GM23338 (cell line): ENCODE measurements at regions not wholly inside any gene's neighbourhood (a gene's known extent, or its start where the extent isn't known, plus 50 kb on each side); places are given as distances from the start of the nearest gene placed in this dataset.

ENCODE experiments used
- ATAC-seq: fragments of 200-7000 bp; cut with Tn5 transposase; 3 replicates; pipeline ENCODE4 v1.9.1; 2020
- DNase-seq: peaks from one replicate; pipeline ENCODE4 v3.0.0-alpha.2; 2015; ENCODE audit warnings: low spot score
- H2AFZ ChIP-seq: fragments of 200-600 bp; sonication (generic); 2 replicates; pipeline ENCODE4 v1.8.0; 2016; ENCODE audit warnings: antibody characterized with exemption, mild to moderate bottlenecking, moderate library complexity
- H3F3A ChIP-seq: fragments of 200-600 bp; sonication (generic); replicated peaks from 2 replicates; pipeline ENCODE4 v1.8.0; 2017; ENCODE audit warnings: antibody characterized with exemption, mixed run types, low read depth
- H3K27ac ChIP-seq: fragments of 200-600 bp; sonication (generic); 2 replicates; pipeline ENCODE4 v1.6.1; 2016; ENCODE audit warnings: low read depth
- H3K27me3 ChIP-seq: fragments of 200-600 bp; sonication (generic); 2 replicates; pipeline ENCODE4 v1.8.0; 2016; ENCODE audit warnings: mild to moderate bottlenecking, mixed run types, moderate library complexity; ENCODE audit not compliant: insufficient read depth
- H3K36me3 ChIP-seq: fragments of 200-600 bp; sonication (generic); 2 replicates; pipeline ENCODE4 v1.8.0; 2016; ENCODE audit warnings: mild to moderate bottlenecking; ENCODE audit not compliant: insufficient read depth
- H3K4me1 ChIP-seq: fragments of 200-600 bp; sonication (generic); 2 replicates; pipeline ENCODE4 v1.8.0; 2016; ENCODE audit warnings: mild to moderate bottlenecking, moderate library complexity; ENCODE audit not compliant: insufficient read depth
- H3K4me2 ChIP-seq: fragments of 200-600 bp; sonication (generic); 2 replicates; pipeline ENCODE4 v1.7.1; 2017; ENCODE audit warnings: mixed run types
- H3K4me3 ChIP-seq: fragments of 200-600 bp; sonication (generic); 2 replicates; pipeline ENCODE4 v1.6.1; 2016; ENCODE audit warnings: mixed run types
- H3K79me2 ChIP-seq: fragments of 200-600 bp; sonication (generic); replicated peaks from 2 replicates; pipeline ENCODE4 v1.8.0; 2017; ENCODE audit warnings: mild to moderate bottlenecking; ENCODE audit not compliant: insufficient read depth
- H3K9me2 ChIP-seq: fragments of 200-600 bp; sonication (generic); 2 replicates; pipeline ENCODE4 v1.8.0; 2017; ENCODE audit not compliant: insufficient read depth
- H4K20me1 ChIP-seq: fragments of 200-600 bp; sonication (generic); replicated peaks from 2 replicates; pipeline ENCODE4 v1.8.0; 2017; ENCODE audit warnings: mild to moderate bottlenecking; ENCODE audit not compliant: insufficient read depth
- H3K27ac Mint-ChIP-seq: 2 replicates; pipeline ENCODE4 v1.8.0; 2020; ENCODE audit warnings: inconsistent platforms, mild to moderate bottlenecking, moderate library complexity, mixed read lengths
- H3K27me3 Mint-ChIP-seq: 3 replicates; pipeline ENCODE4 v1.8.0; 2022; ENCODE audit warnings: low read depth, mild to moderate bottlenecking, moderate library complexity, mixed read lengths, inconsistent platforms; ENCODE audit not compliant: insufficient read depth, poor library complexity
- H3K36me3 Mint-ChIP-seq: 3 replicates; pipeline ENCODE4 v1.8.0; 2021; ENCODE audit warnings: low read depth, mild to moderate bottlenecking, inconsistent platforms, moderate library complexity, mixed read lengths
- H3K4me1 Mint-ChIP-seq: 3 replicates; pipeline ENCODE4 v1.8.0; 2020; ENCODE audit warnings: mild to moderate bottlenecking, inconsistent platforms, mixed read lengths
- H3K4me3 Mint-ChIP-seq: 3 replicates; pipeline ENCODE4 v1.8.0; 2021; ENCODE audit warnings: moderate library complexity, mild to moderate bottlenecking, inconsistent platforms, mixed read lengths
- H3K9me3 Mint-ChIP-seq: 3 replicates; pipeline ENCODE4 v1.8.0; 2020; ENCODE audit warnings: moderate library complexity, mild to moderate bottlenecking, inconsistent platforms, mixed read lengths
- CREB1 ChIP-seq: fragments of 250-450 bp; sonication (Bioruptor Pico); IDR thresholded peaks from 2 replicates; pipeline ENCODE4 v1.5.0; 2020; ENCODE audit warnings: low read depth, mild to moderate bottlenecking, moderate library complexity
- EZH2phosphoT487 ChIP-seq: fragments of 200-600 bp; sonication (generic); IDR thresholded peaks from one replicate; pipeline ENCODE4 v1.8.1; 2018; ENCODE audit warnings: antibody characterized with exemption; ENCODE audit not compliant: unreplicated experiment
- NANOG ChIP-seq: IDR thresholded peaks from 2 replicates; pipeline ENCODE4 v1.6.1; 2016; ENCODE audit warnings: antibody characterized with exemption, borderline replicate concordance
- POLR2AphosphoS5 ChIP-seq: IDR thresholded peaks from 2 replicates; pipeline ENCODE4 v1.6.1; 2016; ENCODE audit warnings: antibody characterized with exemption, low read depth
- STAT1 ChIP-seq: IDR thresholded peaks from one replicate; pipeline ENCODE4 v1.6.1; 2016; ENCODE audit warnings: antibody characterized with exemption; ENCODE audit not compliant: unreplicated experiment
- ZNF114 ChIP-seq: fragments of 250-450 bp; sonication (Bioruptor Pico); IDR thresholded peaks from 2 replicates; pipeline ENCODE4 v1.5.0; 2020; ENCODE audit warnings: mild to moderate bottlenecking, moderate library complexity
- TF ChIP-seq, protein P1 (sequence below): IDR thresholded peaks from 2 replicates; pipeline ENCODE4 v1.6.1; 2016; ENCODE audit warnings: antibody characterized with exemption

DNA sequence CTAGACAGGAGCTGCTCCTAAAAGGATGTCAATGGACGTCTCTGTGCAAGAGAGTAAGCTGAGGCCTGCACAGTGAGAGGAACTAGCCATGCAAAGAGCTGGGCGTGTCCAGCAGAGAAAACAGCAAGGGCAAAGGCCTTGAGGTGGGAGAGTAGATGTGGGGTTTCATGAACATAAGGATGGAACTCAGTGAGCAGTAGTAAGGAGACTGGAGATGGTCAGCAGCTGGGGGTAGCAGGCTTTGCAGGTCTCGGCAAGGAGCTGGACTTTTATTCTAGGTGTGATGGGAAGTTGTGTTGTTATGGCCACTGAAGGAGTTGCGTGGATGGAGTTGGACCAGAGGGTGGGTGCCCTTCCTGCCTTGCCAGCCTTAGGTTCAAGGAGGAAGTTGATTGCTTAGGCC, 90.7 kb upstream of the SIRPA start (continued):
- TF ChIP-seq NANOG = no peak

DNA sequence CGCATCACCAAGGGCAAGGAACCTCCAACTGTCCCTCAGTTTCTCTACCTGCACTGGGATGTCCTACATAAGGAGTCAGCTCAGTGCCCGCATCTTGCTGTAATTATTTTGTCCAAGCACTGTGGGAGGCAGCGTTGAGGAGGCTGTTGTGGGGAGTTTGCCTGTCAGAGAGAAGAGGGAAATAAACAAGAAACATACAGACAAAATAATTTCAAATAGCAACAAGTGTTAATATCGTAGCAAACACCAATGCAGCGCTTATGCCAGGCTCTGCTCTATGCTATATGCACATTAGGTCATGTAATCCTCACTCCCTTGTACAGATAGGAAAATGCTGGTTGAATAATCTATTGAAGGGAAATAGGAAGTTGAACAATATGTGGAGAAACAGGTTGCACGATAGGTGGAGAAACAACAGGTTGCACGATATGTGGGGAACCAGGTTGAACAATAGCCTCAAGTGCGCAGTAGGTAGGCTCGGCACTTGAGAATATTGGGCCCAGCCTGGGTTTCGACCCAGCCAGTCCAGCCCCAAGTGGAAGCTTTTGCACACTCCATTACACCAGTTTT, 91.2 kb upstream of the SIRPA start:
- H3K4me3 ChIP-seq = peak overlapping the region; percentile 63
- Mint-ChIP-seq H3K27ac (no peak overlapping the region), H3K9me3 (no peaks in the 10 kb centered on the region), H3K4me1 (peaks cover 45% of the 10 kb centered on the region), H3K36me3 (peaks cover 4% of the 10 kb centered on the region; the same call in 1 of the 3 replicates), H3K4me3 (peak overlapping the region; percentile 70), H3K27me3 (peaks cover 32% of the 10 kb centered on the region)
- no peaks in the 10 kb centered on the region for H3K36me3 ChIP-seq
- peaks cover 8% of the 10 kb centered on the region; the same call in 1 of the 2 replicates for H3F3A ChIP-seq
- H4K20me1 ChIP-seq = no peaks in the 10 kb centered on the region
- ATAC-seq (no peak), DNase-seq (no peak)
- H3K79me2 ChIP-seq = no peaks in the 10 kb centered on the region
- peaks cover 24% of the 10 kb centered on the region for H3K4me1 ChIP-seq
- H2AFZ ChIP-seq = peak overlapping the region; percentile 97
- H3K4me2 ChIP-seq = peak overlapping the region; percentile 90
- no peaks in the 10 kb centered on the region for H3K9me2 ChIP-seq
- TF ChIP-seq ZNF114 (CRISPR knock-in tag) = no peak
- no peak overlapping the region for H3K27ac ChIP-seq
- H3K27me3 ChIP-seq = peaks cover 43% of the 10 kb centered on the region

DNA sequence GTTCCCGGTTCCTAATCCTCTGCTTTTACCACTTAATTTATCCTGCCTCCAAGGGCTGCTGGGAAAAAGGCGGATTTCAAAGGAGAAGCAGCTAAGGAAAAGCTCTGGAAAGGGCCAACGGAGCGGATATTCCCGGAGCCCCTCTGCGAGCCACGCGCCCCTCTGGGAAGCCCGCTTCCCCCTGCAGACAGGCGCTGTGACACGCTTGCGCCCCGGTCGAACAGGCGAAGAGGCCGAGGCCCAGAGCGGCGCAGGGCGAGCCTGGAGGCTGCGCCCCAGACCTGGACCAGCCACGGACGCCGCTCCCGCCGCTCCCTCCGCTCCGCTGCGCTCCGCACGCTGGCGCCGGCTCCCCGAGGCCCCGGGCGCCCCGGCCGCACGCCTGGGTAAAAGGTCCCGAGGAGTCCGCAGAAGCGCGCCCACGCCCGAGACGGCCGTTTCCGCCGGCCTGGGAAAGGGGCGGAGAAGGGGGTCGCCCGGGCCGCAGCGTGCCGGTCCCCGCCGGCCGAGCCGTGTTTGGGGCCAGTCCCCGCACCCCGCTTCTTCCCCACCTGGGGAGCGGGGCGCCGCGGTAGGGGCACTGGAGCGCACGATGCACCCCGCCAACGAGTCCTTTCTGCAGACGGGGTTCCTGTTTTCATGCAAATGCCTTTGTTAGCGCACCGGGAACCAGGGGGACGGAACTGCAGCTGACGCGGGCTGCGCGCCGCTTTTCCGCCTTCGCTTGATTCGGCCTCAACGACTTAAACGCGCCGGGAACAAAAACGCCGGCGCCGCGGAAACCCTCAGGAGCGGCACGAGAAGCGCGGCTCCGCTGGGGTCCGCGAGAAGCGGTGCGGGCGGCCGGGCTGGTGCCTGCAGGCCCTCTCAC, 91.9 kb upstream of the SIRPA start:
- H3K36me3 ChIP-seq = no peaks in the 10 kb centered on the region
- H3K27ac Mint-ChIP-seq = no peak overlapping the region
- peak; percentile 90 for TF ChIP-seq CREB1 (CRISPR knock-in tag)
- TF ChIP-seq, protein P1, sequence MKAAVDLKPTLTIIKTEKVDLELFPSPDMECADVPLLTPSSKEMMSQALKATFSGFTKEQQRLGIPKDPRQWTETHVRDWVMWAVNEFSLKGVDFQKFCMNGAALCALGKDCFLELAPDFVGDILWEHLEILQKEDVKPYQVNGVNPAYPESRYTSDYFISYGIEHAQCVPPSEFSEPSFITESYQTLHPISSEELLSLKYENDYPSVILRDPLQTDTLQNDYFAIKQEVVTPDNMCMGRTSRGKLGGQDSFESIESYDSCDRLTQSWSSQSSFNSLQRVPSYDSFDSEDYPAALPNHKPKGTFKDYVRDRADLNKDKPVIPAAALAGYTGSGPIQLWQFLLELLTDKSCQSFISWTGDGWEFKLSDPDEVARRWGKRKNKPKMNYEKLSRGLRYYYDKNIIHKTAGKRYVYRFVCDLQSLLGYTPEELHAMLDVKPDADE = 0 out of 2 replicates have a peak, but pooled peaks have one; percentile 24
- TF ChIP-seq POLR2AphosphoS5 = peak; percentile 54
- TF ChIP-seq EZH2phosphoT487 = no peak
- TF ChIP-seq STAT1 = no peak
- no peak overlapping the region for H3K27ac ChIP-seq
- peak overlapping the region; percentile 90 for H3K4me2 ChIP-seq
- peaks cover 43% of the 10 kb centered on the region for H3K27me3 ChIP-seq
- no peaks in the 10 kb centered on the region for H4K20me1 ChIP-seq
- no peaks in the 10 kb centered on the region for H3K9me2 ChIP-seq
- H3K79me2 ChIP-seq = no peaks in the 10 kb centered on the region
- ATAC-seq (peak; percentile 70), DNase-seq (peak; percentile 93)
- peaks cover 32% of the 10 kb centered on the region for H3K27me3 Mint-ChIP-seq
- H3K4me3 ChIP-seq = peak overlapping the region; percentile 63
- no peaks in the 10 kb centered on the region for H3K9me3 Mint-ChIP-seq
- H3K4me3 Mint-ChIP-seq = peak overlapping the region; percentile 77
- H3K4me1 ChIP-seq = peaks cover 24% of the 10 kb centered on the region
- peak overlapping the region; percentile 97 for H2AFZ ChIP-seq
- H3F3A ChIP-seq = peaks cover 8% of the 10 kb centered on the region; the same call in 1 of the 2 replicates
- H3K4me1 Mint-ChIP-seq = peaks cover 43% of the 10 kb centered on the region
- H3K36me3 Mint-ChIP-seq = peaks cover 4% of the 10 kb centered on the region; the same call in 1 of the 3 replicates
